IPS-NIHi11 (cell line): ENCODE measurements at regions not wholly inside any gene's neighbourhood (a gene's known extent, or its start where the extent isn't known, plus 50 kb on each side); places are given as distances from the start of the nearest gene placed in this dataset.
"Not testable (repeated sequence)": the region's sequence is repeated elsewhere in the genome, so short reads cannot be mapped to it uniquely, and the experiment has no call there.

Source experiments
- DNase-seq: peaks from one replicate; pipeline ENCODE4 v3.0.0; 2012; ENCODE audit warnings: mixed read lengths, low spot score

DNA sequence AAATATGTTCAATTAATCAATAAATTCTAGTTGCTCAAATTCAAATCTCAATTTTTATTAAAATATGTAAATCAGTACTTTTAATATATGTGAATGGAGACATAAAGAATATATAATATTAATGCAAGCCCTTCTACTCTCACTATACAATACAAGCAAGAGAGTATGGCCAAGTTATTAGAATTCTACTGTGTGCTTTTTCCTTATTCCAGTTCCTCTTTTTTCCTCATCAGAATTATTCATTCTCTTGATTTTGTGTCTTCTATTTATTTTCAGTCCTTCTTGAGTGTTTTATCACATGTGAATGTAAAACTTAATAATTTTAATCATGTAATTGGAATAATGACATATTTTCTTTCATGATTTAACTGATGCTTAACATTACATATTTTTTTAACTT lies 276.8 kb downstream of the PCDH20 start:
- no peak for DNase-seq

DNA sequence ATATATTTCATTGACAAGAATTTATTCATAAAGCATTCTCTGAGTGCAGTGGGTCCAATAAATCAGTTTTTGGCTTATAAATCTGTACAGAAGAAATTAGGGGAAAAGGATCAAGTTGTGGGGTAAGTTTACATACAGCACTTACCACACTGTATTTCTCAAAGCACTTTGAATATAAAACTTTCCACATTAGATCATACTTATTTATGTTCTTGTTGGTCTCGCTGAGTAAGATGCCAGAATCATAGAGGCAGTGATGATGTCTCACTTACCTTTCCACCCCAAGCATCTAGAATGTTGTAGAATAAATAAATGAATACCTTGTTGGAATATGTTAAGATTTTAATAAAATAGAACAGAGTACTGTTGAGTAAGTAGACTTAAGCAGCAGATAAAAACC lies 279.1 kb downstream of the PCDH20 start:
- DNase-seq: no peak

- no peak for DNase-seq
These were observed 279.6 kb downstream of the PCDH20 start for GRCh38 chr13:61136093-61136492.

GRCh38 chr13:61135583-61135982 lies 280.1 kb downstream of the PCDH20 start:
- no peak for DNase-seq

GRCh38 chr13:61128850-61129645 lies 286.6 kb downstream of the PCDH20 start:
- DNase-seq: no peak

DNA sequence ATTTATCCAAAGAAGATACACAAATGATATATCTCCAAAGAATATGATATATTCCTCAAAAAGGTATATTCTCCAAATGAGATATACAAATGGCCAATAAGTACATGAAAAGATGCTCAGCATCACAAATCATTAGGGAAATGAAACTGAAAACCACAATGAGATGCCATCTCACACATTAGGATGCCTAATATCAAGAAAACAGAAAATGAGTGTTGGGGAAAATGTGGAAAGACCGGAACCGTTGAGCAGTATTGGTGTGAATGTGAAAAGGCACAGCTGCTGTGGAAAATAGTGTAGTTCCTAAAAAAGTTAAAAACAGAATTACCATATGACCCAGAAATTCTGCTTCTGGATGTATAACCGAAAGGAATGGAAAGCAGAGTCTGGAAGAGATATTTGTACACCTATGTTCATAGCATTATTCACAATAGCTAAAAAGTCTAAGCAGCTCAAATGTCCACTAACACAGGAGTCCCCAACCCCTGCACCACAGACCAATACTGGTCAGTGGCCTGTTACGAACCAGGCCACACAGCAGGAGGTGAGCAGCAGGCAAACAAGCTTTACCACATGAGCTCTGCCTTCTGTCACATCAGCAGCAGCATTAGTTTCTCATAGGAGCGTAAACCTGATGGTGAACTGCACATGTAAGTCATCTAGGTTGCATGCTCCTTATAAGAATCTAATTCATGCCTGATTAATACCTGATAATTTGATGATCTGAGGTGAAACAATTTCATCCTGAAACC lies 291.9 kb downstream of the PCDH20 start:
- no peak for DNase-seq

GRCh38 chr13:61113140-61113658 lies 302.4 kb downstream of the PCDH20 start:
- no peak for DNase-seq

DNA sequence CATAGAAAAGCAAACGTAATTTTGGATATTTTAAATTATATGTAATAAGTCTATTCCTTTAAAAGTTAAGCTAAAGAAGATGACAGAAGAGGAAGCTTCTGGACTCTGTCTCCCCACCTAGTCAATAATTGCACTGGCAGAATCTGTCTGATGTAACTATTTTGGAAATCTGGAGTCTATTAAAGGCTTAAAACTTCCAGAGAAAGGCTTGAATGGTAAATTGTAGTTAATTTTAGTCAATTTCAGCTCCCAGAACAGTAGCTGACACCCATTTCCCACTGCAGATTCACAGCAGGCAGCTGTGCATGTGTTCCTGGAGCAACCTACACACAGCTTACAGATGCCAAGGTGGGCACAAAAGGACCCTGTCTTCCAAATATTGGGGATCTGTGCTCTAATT lies 304.1 kb downstream of the PCDH20 start:
- DNase-seq: no peak

GRCh38 chr13:61110732-61111131 lies 304.9 kb downstream of the PCDH20 start:
- no peak for DNase-seq

DNA sequence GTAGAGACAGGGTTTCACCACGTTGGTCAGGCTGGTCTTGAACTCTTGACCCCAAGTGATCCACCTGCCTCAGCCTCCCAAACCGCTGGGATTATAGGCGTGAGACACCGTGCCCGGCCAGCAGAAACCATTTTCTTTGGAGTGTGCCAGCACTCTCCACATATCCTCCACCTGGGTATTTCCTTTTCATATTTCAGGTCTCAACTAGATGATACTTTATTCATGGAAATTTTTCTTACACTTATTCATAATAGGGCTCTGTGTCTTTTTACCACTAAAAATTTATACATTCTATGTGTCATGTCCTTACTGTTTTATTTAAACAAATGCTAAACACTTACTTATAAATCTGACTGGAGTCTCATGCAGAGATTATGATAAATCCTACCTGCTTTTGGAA lies 305.9 kb downstream of the PCDH20 start:
- DNase-seq: no peak

DNA sequence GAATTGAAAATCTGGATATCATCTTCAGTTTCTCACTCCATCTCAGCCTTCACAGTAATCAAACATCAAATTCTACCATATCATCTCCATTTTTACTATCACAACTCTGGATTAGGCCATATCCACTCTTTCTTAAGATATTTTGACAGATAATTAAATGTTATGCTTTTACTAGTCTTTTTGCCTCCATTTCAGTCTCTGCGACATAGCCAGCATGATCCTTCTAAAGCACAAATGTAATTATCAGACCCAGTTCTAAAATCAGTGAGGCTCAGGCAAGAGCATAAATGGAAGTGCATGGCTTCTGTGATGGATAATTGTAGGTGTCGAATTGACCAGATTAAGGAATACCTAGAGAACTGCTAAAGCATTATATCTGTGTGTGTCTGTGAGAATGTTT lies 307.7 kb downstream of the PCDH20 start:
- DNase-seq: no peak

- no peak for DNase-seq
These were observed 319.8 kb downstream of the PCDH20 start for GRCh38 chr13:61095885-61096284.

DNA sequence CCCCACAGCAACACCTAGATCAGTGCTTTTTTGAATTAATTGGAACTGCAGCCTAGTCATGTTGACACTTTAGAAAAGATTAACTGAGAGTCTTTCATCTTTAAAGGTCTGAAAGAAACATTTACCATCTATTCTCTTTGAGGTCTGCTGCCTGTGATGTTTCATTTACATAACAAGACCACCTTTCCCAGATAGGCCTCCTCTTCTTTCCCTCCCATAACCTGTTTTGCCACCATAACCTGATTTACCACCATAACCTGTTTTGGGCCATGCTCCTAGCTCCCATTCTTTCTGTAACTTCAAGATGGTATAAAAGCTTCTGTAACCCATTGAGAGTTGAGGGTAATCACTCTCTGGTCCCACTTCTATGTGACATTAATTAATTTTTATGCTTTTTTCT lies 320.8 kb downstream of the PCDH20 start:
- peak; percentile 22 for DNase-seq

DNA sequence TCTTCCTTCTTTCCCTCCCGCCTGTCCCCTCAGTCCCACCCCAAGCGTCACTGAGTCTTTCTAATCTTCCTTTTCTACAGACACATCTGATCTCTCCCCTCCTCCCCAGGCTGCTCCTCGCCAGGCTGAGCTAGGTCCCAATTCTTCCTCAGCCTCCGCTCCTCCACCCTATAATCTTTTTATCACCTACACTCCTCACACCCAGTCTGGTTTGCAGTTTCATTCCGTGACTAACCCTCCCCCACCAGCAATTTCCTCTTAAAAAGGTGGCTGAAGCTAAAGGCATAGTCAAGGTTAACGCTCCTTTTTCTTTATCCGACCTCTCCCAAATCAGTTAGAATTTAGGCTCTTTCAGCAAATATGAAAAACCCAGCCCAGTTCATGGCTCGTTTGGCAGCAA lies 325.8 kb downstream of the PCDH20 start:
- not testable (repeated sequence) for DNase-seq

DNA sequence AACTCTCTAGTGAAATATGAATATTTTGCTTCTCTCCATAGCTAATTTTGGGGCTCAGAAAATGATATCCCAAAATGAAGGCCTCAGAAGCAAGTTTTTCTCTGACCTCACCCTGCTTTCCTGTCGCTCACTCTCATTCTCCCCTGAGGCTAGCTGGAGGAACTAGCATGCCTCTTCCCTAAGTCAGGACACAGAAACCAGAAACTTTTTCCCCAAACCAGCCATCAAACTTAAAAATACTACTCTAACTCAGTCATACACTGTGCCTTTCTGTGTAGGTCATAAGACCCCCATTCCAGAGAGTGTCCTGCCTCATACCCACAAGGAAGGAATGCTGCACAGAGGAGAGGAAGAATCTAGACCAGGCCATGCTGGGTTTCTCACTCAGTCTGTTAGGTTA lies 329.6 kb downstream of the PCDH20 start:
- no peak for DNase-seq

DNA sequence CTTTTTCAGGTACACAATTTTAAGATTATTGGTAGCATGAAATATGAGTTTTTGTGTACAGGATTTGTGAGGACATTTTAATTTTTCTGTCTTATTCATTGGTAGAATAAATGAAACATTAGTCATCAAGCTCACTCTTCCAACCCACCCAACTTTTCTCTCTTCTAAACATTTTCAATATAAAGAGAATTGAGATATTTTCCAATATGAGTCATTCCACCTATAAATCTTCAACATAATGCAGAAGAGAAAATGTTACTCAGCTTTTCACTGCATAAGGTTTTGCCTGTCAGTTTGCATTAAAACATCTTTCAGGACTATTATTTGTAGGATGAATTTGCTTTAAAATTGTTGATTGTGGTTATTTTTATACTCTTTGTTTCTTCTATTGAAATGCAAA lies 330.7 kb downstream of the PCDH20 start:
- no peak for DNase-seq

- DNase-seq: no peak
These were observed 336.5 kb downstream of the PCDH20 start for GRCh38 chr13:61078976-61079770.

- DNase-seq: no peak
These were observed 363.5 kb downstream of the PCDH20 start for GRCh38 chr13:61052175-61052574.

- DNase-seq: no peak
These were observed 370.4 kb downstream of the PCDH20 start for GRCh38 chr13:61045251-61045650.

- DNase-seq: no peak
These were observed 375.5 kb downstream of the PCDH20 start for GRCh38 chr13:61040181-61040580.

GRCh38 chr13:61039302-61039701 lies 376.3 kb downstream of the PCDH20 start:
- no peak for DNase-seq

- DNase-seq: no peak
These were observed 378.9 kb downstream of the PCDH20 start for GRCh38 chr13:61036715-61037114.

DNA sequence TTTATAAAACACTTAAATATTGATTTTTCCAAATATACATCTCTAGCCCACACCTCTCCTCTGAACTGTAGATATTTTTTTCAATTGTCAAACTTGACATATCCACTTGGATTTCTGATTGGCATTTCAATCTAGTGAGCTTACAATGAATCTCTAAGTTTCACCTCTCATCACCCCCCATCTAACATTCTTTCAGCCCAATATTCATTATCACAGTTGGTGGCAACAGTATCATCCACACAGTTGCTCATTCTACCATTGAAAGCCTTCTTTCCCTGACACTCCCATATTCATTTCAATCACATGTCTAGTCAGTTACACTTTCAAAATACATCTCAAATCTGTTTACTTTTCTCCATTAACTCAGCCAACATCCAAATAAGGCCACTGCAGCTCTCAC lies 385.2 kb downstream of the PCDH20 start:
- DNase-seq: no peak
